WTC11 (cell line): ENCODE measurements at regions not wholly inside any gene's neighbourhood (a gene's known extent, or its start where the extent isn't known, plus 50 kb on each side); places are given as distances from the start of the nearest gene placed in this dataset.

ENCODE experiments used
- ATAC-seq: fragments of 200-7000 bp; cut with Tn5 transposase; 2 replicates; pipeline ENCODE4 v1.10.0; 2021; ENCODE audit warnings: mild to moderate bottlenecking, moderate library complexity
- CTCF ChIA-PET: fragments of 300-600 bp; sonication (Branson Sonifier 250); formaldehyde crosslinking; loops from one replicate; lab custom pipeline; 2021; ENCODE audit warnings: antibody characterized with exemption; lab: Charles Lee
- POLR2A ChIA-PET: fragments of 350-600 bp; sonication (Branson Sonifier 250); formaldehyde crosslinking; loops from one replicate; lab custom pipeline; 2021; ENCODE audit warnings: antibody characterized with exemption; lab: Charles Lee
- DNase-seq: peaks from one replicate; pipeline ENCODE4 v3.0.0; 2021; ENCODE audit warnings: low spot score
- H3K27ac Mint-ChIP-seq: 2 replicates; pipeline ENCODE4 v1.8.0; 2021; ENCODE audit warnings: mixed read lengths
- H3K27me3 Mint-ChIP-seq: 2 replicates; pipeline ENCODE4 v1.8.0; 2021; ENCODE audit warnings: low read depth, mild to moderate bottlenecking, moderate library complexity, mixed read lengths
- H3K36me3 Mint-ChIP-seq: 2 replicates; pipeline ENCODE4 v1.8.0; 2021; ENCODE audit warnings: mixed read lengths
- H3K4me1 Mint-ChIP-seq: 2 replicates; pipeline ENCODE4 v1.8.0; 2022; ENCODE audit warnings: mixed read lengths
- H3K4me3 Mint-ChIP-seq: 2 replicates; pipeline ENCODE4 v1.8.0; 2021; ENCODE audit warnings: mild to moderate bottlenecking, moderate library complexity, mixed read lengths
- H3K9me3 Mint-ChIP-seq: 2 replicates; pipeline ENCODE4 v1.8.0; 2021; ENCODE audit warnings: mixed read lengths
- IRF2 ChIP-seq: sonication (generic); formaldehyde crosslinking; IDR thresholded peaks from 2 replicates; pipeline ENCODE4 v1.8.0; 2022; ENCODE audit warnings: low read depth, missing genetic modification reagents, borderline replicate concordance
- KAT7 ChIP-seq: sonication (generic); formaldehyde crosslinking; IDR thresholded peaks from 2 replicates; pipeline ENCODE4 v1.8.1; 2023; ENCODE audit warnings: missing genetic modification reagents, mild to moderate bottlenecking, borderline replicate concordance
- MYBL2 ChIP-seq: sonication (generic); formaldehyde crosslinking; IDR thresholded peaks from 2 replicates; pipeline ENCODE4 v1.8.1; 2023; ENCODE audit warnings: mild to moderate bottlenecking, moderate library complexity, missing genetic modification reagents
- NFYB ChIP-seq: sonication (generic); formaldehyde crosslinking; conservative IDR thresholded peaks from 2 replicates; pipeline ENCODE4 v1.8.0; 2022; ENCODE audit warnings: low read depth, missing genetic modification reagents
- NR3C1 ChIP-seq: sonication (generic); formaldehyde crosslinking; conservative IDR thresholded peaks from 2 replicates; pipeline ENCODE4 v1.8.1; 2023; ENCODE audit warnings: low read depth, mild to moderate bottlenecking, missing genetic modification reagents
- ZNF121 ChIP-seq: sonication (generic); formaldehyde crosslinking; IDR thresholded peaks from 2 replicates; pipeline ENCODE4 v1.8.0; 2023; ENCODE audit warnings: missing genetic modification reagents
- ZNF416 ChIP-seq: fragments of 250-450 bp; sonication (Bioruptor Pico); IDR thresholded peaks from 2 replicates; pipeline ENCODE4 v1.9.0; 2021; ENCODE audit warnings: mild to moderate bottlenecking, inconsistent platforms
- ZNF671 ChIP-seq: fragments of 250-450 bp; sonication (Bioruptor Pico); IDR thresholded peaks from 2 replicates; pipeline ENCODE4 v1.8.0; 2021; ENCODE audit warnings: mild to moderate bottlenecking
- TF ChIP-seq, protein P1 (sequence below): sonication (generic); formaldehyde crosslinking; conservative IDR thresholded peaks from 2 replicates; pipeline ENCODE4 v1.8.1; 2023; ENCODE audit warnings: mild to moderate bottlenecking, low read depth, missing genetic modification reagents, moderate library complexity
- TF ChIP-seq, protein P2 (sequence below): sonication (generic); formaldehyde crosslinking; conservative IDR thresholded peaks from 2 replicates; pipeline ENCODE4 v1.8.1; 2022; ENCODE audit warnings: mild to moderate bottlenecking, missing genetic modification reagents
- TF ChIP-seq, protein P3 (sequence below): sonication (generic); formaldehyde crosslinking; IDR thresholded peaks from 2 replicates; pipeline ENCODE4 v1.8.0; 2023; ENCODE audit warnings: mild to moderate bottlenecking, missing genetic modification reagents
- TF ChIP-seq, protein P4 (sequence below): sonication (generic); formaldehyde crosslinking; IDR thresholded peaks from 2 replicates; pipeline ENCODE4 v1.8.0; 2022; ENCODE audit warnings: mild to moderate bottlenecking, missing genetic modification reagents
- TF ChIP-seq, protein P5 (sequence below): sonication (generic); formaldehyde crosslinking; IDR thresholded peaks from 2 replicates; pipeline ENCODE4 v1.8.1; 2023; ENCODE audit warnings: mild to moderate bottlenecking, moderate library complexity, missing genetic modification reagents
- TF ChIP-seq, protein P6 (sequence below): fragments of 250-450 bp; sonication (Bioruptor Pico); IDR thresholded peaks from 2 replicates; pipeline ENCODE4 v1.9.0; 2021; ENCODE audit warnings: moderate library complexity, mild to moderate bottlenecking, inconsistent platforms, borderline replicate concordance
- TF ChIP-seq, protein P7 (sequence below): sonication (generic); formaldehyde crosslinking; IDR thresholded peaks from 2 replicates; pipeline ENCODE4 v1.8.1; 2023; ENCODE audit warnings: mild to moderate bottlenecking, missing genetic modification reagents

DNA sequence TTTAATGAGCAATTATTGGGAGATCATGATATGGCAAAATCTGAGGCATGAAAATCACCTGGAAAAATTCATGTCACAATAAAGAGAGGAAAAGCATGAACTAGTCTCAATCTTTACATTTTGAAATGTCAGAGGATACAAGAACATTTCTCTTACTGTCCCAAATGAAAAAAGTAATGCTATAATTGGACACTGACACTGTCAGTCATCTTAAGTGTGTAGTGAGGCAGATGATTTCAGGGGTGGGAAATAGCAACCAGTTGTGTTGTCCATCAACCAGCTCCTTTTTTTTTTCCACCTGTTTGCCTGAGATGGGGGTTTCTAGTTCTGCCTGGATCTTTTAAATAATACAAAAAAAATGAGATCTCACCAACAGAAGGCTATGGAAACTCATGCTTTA, 646.2 kb downstream of the KCNT2 start (continued):
- TF ChIP-seq ZNF121 (CRISPR knock-in tag): no peak

DNA sequence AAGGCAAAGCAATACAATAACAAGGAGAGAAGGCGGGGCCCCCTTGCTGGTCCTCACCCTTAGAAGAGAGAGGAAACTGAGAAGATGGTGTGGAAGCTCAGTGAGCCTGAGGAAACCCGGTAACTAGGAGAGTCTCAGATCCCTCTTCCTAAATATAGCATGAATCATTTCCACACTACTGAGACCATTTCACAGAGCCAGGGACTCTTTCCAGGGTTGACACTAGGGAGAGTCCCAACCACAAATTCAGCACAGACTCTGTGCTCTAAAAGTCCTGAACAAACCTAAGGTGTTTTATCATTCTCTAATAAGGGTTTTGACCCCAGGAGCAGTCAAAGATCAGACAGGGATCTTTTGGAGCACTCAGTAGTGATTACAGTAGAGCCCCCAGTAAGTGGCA, 647.7 kb downstream of the KCNT2 start:
- H3K36me3 Mint-ChIP-seq: no peaks in the 10 kb centered on the region
- peaks cover 2% of the 10 kb centered on the region for H3K9me3 Mint-ChIP-seq
- TF ChIP-seq, protein P1, sequence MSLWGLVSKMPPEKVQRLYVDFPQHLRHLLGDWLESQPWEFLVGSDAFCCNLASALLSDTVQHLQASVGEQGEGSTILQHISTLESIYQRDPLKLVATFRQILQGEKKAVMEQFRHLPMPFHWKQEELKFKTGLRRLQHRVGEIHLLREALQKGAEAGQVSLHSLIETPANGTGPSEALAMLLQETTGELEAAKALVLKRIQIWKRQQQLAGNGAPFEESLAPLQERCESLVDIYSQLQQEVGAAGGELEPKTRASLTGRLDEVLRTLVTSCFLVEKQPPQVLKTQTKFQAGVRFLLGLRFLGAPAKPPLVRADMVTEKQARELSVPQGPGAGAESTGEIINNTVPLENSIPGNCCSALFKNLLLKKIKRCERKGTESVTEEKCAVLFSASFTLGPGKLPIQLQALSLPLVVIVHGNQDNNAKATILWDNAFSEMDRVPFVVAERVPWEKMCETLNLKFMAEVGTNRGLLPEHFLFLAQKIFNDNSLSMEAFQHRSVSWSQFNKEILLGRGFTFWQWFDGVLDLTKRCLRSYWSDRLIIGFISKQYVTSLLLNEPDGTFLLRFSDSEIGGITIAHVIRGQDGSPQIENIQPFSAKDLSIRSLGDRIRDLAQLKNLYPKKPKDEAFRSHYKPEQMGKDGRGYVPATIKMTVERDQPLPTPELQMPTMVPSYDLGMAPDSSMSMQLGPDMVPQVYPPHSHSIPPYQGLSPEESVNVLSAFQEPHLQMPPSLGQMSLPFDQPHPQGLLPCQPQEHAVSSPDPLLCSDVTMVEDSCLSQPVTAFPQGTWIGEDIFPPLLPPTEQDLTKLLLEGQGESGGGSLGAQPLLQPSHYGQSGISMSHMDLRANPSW (CRISPR knock-in tag): no peak
- no peak for TF ChIP-seq NFYB (CRISPR knock-in tag)
- TF ChIP-seq, protein P2, sequence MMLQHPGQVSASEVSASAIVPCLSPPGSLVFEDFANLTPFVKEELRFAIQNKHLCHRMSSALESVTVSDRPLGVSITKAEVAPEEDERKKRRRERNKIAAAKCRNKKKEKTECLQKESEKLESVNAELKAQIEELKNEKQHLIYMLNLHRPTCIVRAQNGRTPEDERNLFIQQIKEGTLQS (CRISPR knock-in tag): no peak
- TF ChIP-seq MYBL2 (CRISPR knock-in tag): no peak
- TF ChIP-seq, protein P3, sequence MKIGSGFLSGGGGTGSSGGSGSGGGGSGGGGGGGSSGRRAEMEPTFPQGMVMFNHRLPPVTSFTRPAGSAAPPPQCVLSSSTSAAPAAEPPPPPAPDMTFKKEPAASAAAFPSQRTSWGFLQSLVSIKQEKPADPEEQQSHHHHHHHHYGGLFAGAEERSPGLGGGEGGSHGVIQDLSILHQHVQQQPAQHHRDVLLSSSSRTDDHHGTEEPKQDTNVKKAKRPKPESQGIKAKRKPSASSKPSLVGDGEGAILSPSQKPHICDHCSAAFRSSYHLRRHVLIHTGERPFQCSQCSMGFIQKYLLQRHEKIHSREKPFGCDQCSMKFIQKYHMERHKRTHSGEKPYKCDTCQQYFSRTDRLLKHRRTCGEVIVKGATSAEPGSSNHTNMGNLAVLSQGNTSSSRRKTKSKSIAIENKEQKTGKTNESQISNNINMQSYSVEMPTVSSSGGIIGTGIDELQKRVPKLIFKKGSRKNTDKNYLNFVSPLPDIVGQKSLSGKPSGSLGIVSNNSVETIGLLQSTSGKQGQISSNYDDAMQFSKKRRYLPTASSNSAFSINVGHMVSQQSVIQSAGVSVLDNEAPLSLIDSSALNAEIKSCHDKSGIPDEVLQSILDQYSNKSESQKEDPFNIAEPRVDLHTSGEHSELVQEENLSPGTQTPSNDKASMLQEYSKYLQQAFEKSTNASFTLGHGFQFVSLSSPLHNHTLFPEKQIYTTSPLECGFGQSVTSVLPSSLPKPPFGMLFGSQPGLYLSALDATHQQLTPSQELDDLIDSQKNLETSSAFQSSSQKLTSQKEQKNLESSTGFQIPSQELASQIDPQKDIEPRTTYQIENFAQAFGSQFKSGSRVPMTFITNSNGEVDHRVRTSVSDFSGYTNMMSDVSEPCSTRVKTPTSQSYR (CRISPR knock-in tag): no peak
- TF ChIP-seq IRF2: no peak
- TF ChIP-seq, protein P4, sequence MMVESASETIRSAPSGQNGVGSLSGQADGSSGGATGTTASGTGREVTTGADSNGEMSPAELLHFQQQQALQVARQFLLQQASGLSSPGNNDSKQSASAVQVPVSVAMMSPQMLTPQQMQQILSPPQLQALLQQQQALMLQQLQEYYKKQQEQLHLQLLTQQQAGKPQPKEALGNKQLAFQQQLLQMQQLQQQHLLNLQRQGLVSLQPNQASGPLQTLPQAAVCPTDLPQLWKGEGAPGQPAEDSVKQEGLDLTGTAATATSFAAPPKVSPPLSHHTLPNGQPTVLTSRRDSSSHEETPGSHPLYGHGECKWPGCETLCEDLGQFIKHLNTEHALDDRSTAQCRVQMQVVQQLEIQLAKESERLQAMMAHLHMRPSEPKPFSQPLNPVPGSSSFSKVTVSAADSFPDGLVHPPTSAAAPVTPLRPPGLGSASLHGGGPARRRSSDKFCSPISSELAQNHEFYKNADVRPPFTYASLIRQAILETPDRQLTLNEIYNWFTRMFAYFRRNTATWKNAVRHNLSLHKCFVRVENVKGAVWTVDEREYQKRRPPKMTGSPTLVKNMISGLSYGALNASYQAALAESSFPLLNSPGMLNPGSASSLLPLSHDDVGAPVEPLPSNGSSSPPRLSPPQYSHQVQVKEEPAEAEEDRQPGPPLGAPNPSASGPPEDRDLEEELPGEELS: no peak
- TF ChIP-seq KAT7: no peak
- TF ChIP-seq, protein P5, sequence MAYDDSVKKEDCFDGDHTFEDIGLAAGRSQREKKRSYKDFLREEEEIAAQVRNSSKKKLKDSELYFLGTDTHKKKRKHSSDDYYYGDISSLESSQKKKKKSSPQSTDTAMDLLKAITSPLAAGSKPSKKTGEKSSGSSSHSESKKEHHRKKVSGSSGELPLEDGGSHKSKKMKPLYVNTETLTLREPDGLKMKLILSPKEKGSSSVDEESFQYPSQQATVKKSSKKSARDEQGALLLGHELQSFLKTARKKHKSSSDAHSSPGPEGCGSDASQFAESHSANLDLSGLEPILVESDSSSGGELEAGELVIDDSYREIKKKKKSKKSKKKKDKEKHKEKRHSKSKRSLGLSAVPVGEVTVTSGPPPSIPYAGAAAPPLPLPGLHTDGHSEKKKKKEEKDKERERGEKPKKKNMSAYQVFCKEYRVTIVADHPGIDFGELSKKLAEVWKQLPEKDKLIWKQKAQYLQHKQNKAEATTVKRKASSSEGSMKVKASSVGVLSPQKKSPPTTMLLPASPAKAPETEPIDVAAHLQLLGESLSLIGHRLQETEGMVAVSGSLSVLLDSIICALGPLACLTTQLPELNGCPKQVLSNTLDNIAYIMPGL (CRISPR knock-in tag): no peak
- ChIA-PET POLR2A (no interaction called here), CTCF (no interaction called here)
- H3K4me1 Mint-ChIP-seq: peaks cover 15% of the 10 kb centered on the region
- no peak overlapping the region for H3K4me3 Mint-ChIP-seq
- no peak for DNase-seq
- ATAC-seq: peak; percentile 55
- H3K27ac Mint-ChIP-seq: no peak overlapping the region
- H3K27me3 Mint-ChIP-seq: no peaks in the 10 kb centered on the region

DNA sequence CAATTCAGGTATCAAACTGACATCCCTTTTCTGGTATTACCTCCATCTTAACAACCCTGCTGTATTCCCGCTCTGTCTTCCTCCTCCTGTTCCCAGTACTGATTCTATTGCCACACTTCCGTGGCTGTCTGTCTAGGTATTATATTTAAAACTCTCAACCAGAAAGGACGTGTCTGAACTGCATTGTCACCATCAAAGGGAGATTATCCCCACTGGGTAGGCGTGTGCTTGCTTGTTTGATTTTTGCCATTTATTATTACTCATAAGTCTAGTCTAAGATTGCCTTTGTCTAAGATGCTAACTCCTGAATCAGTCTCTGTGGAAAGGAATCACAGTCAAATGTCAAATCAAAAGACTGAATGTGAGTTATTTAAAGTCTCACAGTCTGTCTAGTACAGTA, 650.1 kb downstream of the KCNT2 start:
- no peak for TF ChIP-seq NFYB (CRISPR knock-in tag)
- TF ChIP-seq, protein P6, sequence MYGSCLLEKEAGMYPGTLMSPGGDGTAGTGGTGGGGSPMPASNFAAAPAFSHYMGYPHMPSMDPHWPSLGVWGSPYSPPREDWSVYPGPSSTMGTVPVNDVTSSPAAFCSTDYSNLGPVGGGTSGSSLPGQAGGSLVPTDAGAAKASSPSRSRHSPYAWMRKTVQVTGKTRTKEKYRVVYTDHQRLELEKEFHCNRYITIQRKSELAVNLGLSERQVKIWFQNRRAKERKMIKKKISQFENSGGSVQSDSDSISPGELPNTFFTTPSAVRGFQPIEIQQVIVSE (CRISPR knock-in tag): no peak
- TF ChIP-seq ZNF671 (CRISPR knock-in tag): no peak
- TF ChIP-seq NR3C1 (CRISPR knock-in tag): no peak
- TF ChIP-seq ZNF416: no peak
- TF ChIP-seq, protein P7, sequence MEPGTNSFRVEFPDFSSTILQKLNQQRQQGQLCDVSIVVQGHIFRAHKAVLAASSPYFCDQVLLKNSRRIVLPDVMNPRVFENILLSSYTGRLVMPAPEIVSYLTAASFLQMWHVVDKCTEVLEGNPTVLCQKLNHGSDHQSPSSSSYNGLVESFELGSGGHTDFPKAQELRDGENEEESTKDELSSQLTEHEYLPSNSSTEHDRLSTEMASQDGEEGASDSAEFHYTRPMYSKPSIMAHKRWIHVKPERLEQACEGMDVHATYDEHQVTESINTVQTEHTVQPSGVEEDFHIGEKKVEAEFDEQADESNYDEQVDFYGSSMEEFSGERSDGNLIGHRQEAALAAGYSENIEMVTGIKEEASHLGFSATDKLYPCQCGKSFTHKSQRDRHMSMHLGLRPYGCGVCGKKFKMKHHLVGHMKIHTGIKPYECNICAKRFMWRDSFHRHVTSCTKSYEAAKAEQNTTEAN (CRISPR knock-in tag): no peak
- H3K4me3 Mint-ChIP-seq: no peak overlapping the region
- H3K27me3 Mint-ChIP-seq: no peaks in the 10 kb centered on the region
- ATAC-seq (no peak), DNase-seq (no peak)
- no peaks in the 10 kb centered on the region for H3K36me3 Mint-ChIP-seq
- H3K9me3 Mint-ChIP-seq: no peaks in the 10 kb centered on the region
- ChIA-PET POLR2A (no interaction called here), CTCF (no interaction called here)
- peaks cover 15% of the 10 kb centered on the region for H3K4me1 Mint-ChIP-seq
- peak overlapping the region; percentile 23; the same call in 1 of the 2 replicates for H3K27ac Mint-ChIP-seq
